ENCODE measurements at regions not wholly inside any gene's neighbourhood (a gene's known extent, or its start where the extent isn't known, plus 50 kb on each side); places are given as distances from the start of the nearest gene placed in this dataset.

- Mint-ChIP-seq H3K27ac (no peak overlapping the region), H3K4me1 (ENCODE audit: low read depth) (no peaks in the 10 kb centered on the region), H3K36me3 (ENCODE audit: low read depth) (no peaks in the 10 kb centered on the region), H3K27me3 (no peaks in the 10 kb centered on the region), H3K4me3 (no peak overlapping the region), H3K9me3 (peaks cover 2% of the 10 kb centered on the region)
- DNase-seq = no peak
Observed at GRCh38 chr6:22010102-22010501, 286.7 kb downstream of the PRL start.

- no peak overlapping the region for H3K27ac Mint-ChIP-seq
- no peak overlapping the region for H3K4me3 Mint-ChIP-seq
- no peaks in the 10 kb centered on the region for H3K36me3 Mint-ChIP-seq (ENCODE audit: low read depth)
- H3K4me1 Mint-ChIP-seq (ENCODE audit: low read depth) = no peaks in the 10 kb centered on the region
- no peaks in the 10 kb centered on the region for H3K27me3 Mint-ChIP-seq
- H3K9me3 Mint-ChIP-seq = peaks cover 2% of the 10 kb centered on the region
- DNase-seq = no peak
Observed at GRCh38 chr6:22015216-22015615, 281.6 kb downstream of the PRL start.

GRCh38 chr6:22015944-22016343, 280.9 kb downstream of the PRL start:
- peaks cover 2% of the 10 kb centered on the region for H3K9me3 Mint-ChIP-seq
- no peaks in the 10 kb centered on the region for H3K36me3 Mint-ChIP-seq (ENCODE audit: low read depth)
- no peak for DNase-seq
- H3K4me1 Mint-ChIP-seq (ENCODE audit: low read depth) = no peaks in the 10 kb centered on the region
- no peak overlapping the region for H3K27ac Mint-ChIP-seq
- H3K27me3 Mint-ChIP-seq = no peaks in the 10 kb centered on the region
- no peak overlapping the region for H3K4me3 Mint-ChIP-seq

- no peak for DNase-seq
- peaks cover 2% of the 10 kb centered on the region for H3K9me3 Mint-ChIP-seq
- no peaks in the 10 kb centered on the region for H3K36me3 Mint-ChIP-seq (ENCODE audit: low read depth)
- H3K4me1 Mint-ChIP-seq (ENCODE audit: low read depth) = no peaks in the 10 kb centered on the region
- H3K4me3 Mint-ChIP-seq = no peak overlapping the region
- no peaks in the 10 kb centered on the region for H3K27me3 Mint-ChIP-seq
- H3K27ac Mint-ChIP-seq = no peak overlapping the region
Observed at GRCh38 chr6:22017272-22017671, 279.6 kb downstream of the PRL start.

GRCh38 chr6:22017766-22018165, 279.1 kb downstream of the PRL start:
- peaks cover 2% of the 10 kb centered on the region for H3K9me3 Mint-ChIP-seq
- DNase-seq = no peak
- H3K27me3 Mint-ChIP-seq = no peaks in the 10 kb centered on the region
- H3K4me3 Mint-ChIP-seq = no peak overlapping the region
- H3K4me1 Mint-ChIP-seq (ENCODE audit: low read depth) = no peaks in the 10 kb centered on the region
- no peaks in the 10 kb centered on the region for H3K36me3 Mint-ChIP-seq (ENCODE audit: low read depth)
- no peak overlapping the region for H3K27ac Mint-ChIP-seq

- no peaks in the 10 kb centered on the region for H3K9me3 Mint-ChIP-seq
- H3K4me1 Mint-ChIP-seq (ENCODE audit: low read depth) = no peaks in the 10 kb centered on the region
- no peaks in the 10 kb centered on the region for H3K27me3 Mint-ChIP-seq
- DNase-seq = no peak
- H3K27ac Mint-ChIP-seq = no peak overlapping the region
- H3K4me3 Mint-ChIP-seq = no peak overlapping the region
- H3K36me3 Mint-ChIP-seq (ENCODE audit: low read depth) = no peaks in the 10 kb centered on the region
Observed at GRCh38 chr6:22019857-22020256, 277.0 kb downstream of the PRL start.

- DNase-seq = no peak
- Mint-ChIP-seq H3K4me1 (ENCODE audit: low read depth) (peaks cover 6% of the 10 kb centered on the region), H3K4me3 (no peak overlapping the region), H3K9me3 (no peaks in the 10 kb centered on the region), H3K27me3 (no peaks in the 10 kb centered on the region), H3K36me3 (ENCODE audit: low read depth) (no peaks in the 10 kb centered on the region), H3K27ac (no peak overlapping the region)
Observed at GRCh38 chr6:22020299-22021003, 276.4 kb downstream of the PRL start.

GRCh38 chr6:22021966-22022365, 274.9 kb downstream of the PRL start:
- no peak for DNase-seq
- Mint-ChIP-seq H3K27ac (no peak overlapping the region), H3K4me3 (no peak overlapping the region), H3K9me3 (no peaks in the 10 kb centered on the region), H3K36me3 (ENCODE audit: low read depth) (no peaks in the 10 kb centered on the region), H3K27me3 (no peaks in the 10 kb centered on the region), H3K4me1 (ENCODE audit: low read depth) (peaks cover 15% of the 10 kb centered on the region)

- Mint-ChIP-seq H3K27me3 (no peaks in the 10 kb centered on the region), H3K4me1 (ENCODE audit: low read depth) (peaks cover 25% of the 10 kb centered on the region), H3K9me3 (no peaks in the 10 kb centered on the region), H3K27ac (no peak overlapping the region), H3K36me3 (ENCODE audit: low read depth) (no peaks in the 10 kb centered on the region), H3K4me3 (no peak overlapping the region)
- no peak for DNase-seq
Observed at GRCh38 chr6:22023937-22024336, 272.9 kb downstream of the PRL start.

- no peaks in the 10 kb centered on the region for H3K27me3 Mint-ChIP-seq
- H3K4me1 Mint-ChIP-seq (ENCODE audit: low read depth) = peaks cover 25% of the 10 kb centered on the region
- no peak overlapping the region for H3K4me3 Mint-ChIP-seq
- H3K9me3 Mint-ChIP-seq = no peaks in the 10 kb centered on the region
- H3K36me3 Mint-ChIP-seq (ENCODE audit: low read depth) = no peaks in the 10 kb centered on the region
- no peak for DNase-seq
- no peak overlapping the region for H3K27ac Mint-ChIP-seq
Observed at GRCh38 chr6:22024973-22025467, 271.8 kb downstream of the PRL start.

- peaks cover 25% of the 10 kb centered on the region for H3K4me1 Mint-ChIP-seq (ENCODE audit: low read depth)
- no peak for DNase-seq
- H3K36me3 Mint-ChIP-seq (ENCODE audit: low read depth) = no peaks in the 10 kb centered on the region
- no peaks in the 10 kb centered on the region for H3K27me3 Mint-ChIP-seq
- peak overlapping the region; percentile 35 for H3K27ac Mint-ChIP-seq
- H3K4me3 Mint-ChIP-seq = no peak overlapping the region
- no peaks in the 10 kb centered on the region for H3K9me3 Mint-ChIP-seq
Observed at GRCh38 chr6:22025468-22026163, 271.2 kb downstream of the PRL start.

GRCh38 chr6:22026164-22026678, 270.6 kb downstream of the PRL start:
- DNase-seq = no peak
- Mint-ChIP-seq H3K9me3 (no peaks in the 10 kb centered on the region), H3K4me3 (no peak overlapping the region), H3K36me3 (ENCODE audit: low read depth) (no peaks in the 10 kb centered on the region), H3K27me3 (no peaks in the 10 kb centered on the region), H3K27ac (peak overlapping the region; percentile 4), H3K4me1 (ENCODE audit: low read depth) (peaks cover 25% of the 10 kb centered on the region)

- Mint-ChIP-seq H3K4me1 (ENCODE audit: low read depth) (peaks cover 25% of the 10 kb centered on the region), H3K4me3 (no peak overlapping the region), H3K36me3 (ENCODE audit: low read depth) (no peaks in the 10 kb centered on the region), H3K9me3 (no peaks in the 10 kb centered on the region), H3K27ac (no peak overlapping the region), H3K27me3 (no peaks in the 10 kb centered on the region)
- no peak for DNase-seq
Observed at GRCh38 chr6:22027040-22027725, 269.7 kb downstream of the PRL start.

- no peaks in the 10 kb centered on the region for H3K27me3 Mint-ChIP-seq
- no peak overlapping the region for H3K27ac Mint-ChIP-seq
- peaks cover 2% of the 10 kb centered on the region for H3K9me3 Mint-ChIP-seq
- no peak overlapping the region for H3K4me3 Mint-ChIP-seq
- peaks cover 25% of the 10 kb centered on the region for H3K4me1 Mint-ChIP-seq (ENCODE audit: low read depth)
- DNase-seq = no peak
- no peaks in the 10 kb centered on the region for H3K36me3 Mint-ChIP-seq (ENCODE audit: low read depth)
Observed at GRCh38 chr6:22028403-22029090, 268.3 kb downstream of the PRL start.
